ENCODE measurements at regions not wholly inside any gene's neighbourhood (a gene's known extent, or its start where the extent isn't known, plus 50 kb on each side); places are given as distances from the start of the nearest gene placed in this dataset.
A peak's percentile ranks its signal among the peaks of the same experiment; 100 is the strongest.

GRCh38 chr1:101147381-101147780 is 89.4 kb upstream of the S1PR1 start:
- Histone ChIP-seq H3K27ac (no peak overlapping the region), H3K4me3 (no peak overlapping the region), H3K36me3 (no peaks in the 10 kb centered on the region), H3K4me1 (ENCODE audit: low read depth) (peaks cover 8% of the 10 kb centered on the region), H3K27me3 (no peaks in the 10 kb centered on the region), H3K9me3 (ENCODE audit: low read depth) (no peaks in the 10 kb centered on the region)
- TF ChIP-seq CTCF (IDR thresholded peaks at IDR 0.05; ENCODE audit: low read depth, low read length): no peak
- no peak for DNase-seq (ENCODE audit: low read depth in 1 of 2, low spot score in 1 of 2)

GRCh38 chr1:101145449-101145820 is 91.4 kb upstream of the S1PR1 start:
- H3K27me3 ChIP-seq: no peaks in the 10 kb centered on the region
- H3K4me3 ChIP-seq: no peak overlapping the region
- DNase-seq (ENCODE audit: low read depth in 1 of 2, low spot score in 1 of 2): peak in 1 of 2 donors; percentile 38
- peaks cover 8% of the 10 kb centered on the region for H3K4me1 ChIP-seq (ENCODE audit: low read depth)
- H3K36me3 ChIP-seq: no peaks in the 10 kb centered on the region
- no peak for TF ChIP-seq CTCF (IDR thresholded peaks at IDR 0.05; ENCODE audit: low read depth, low read length)
- no peak overlapping the region for H3K27ac ChIP-seq
- no peaks in the 10 kb centered on the region for H3K9me3 ChIP-seq (ENCODE audit: low read depth)

DNA sequence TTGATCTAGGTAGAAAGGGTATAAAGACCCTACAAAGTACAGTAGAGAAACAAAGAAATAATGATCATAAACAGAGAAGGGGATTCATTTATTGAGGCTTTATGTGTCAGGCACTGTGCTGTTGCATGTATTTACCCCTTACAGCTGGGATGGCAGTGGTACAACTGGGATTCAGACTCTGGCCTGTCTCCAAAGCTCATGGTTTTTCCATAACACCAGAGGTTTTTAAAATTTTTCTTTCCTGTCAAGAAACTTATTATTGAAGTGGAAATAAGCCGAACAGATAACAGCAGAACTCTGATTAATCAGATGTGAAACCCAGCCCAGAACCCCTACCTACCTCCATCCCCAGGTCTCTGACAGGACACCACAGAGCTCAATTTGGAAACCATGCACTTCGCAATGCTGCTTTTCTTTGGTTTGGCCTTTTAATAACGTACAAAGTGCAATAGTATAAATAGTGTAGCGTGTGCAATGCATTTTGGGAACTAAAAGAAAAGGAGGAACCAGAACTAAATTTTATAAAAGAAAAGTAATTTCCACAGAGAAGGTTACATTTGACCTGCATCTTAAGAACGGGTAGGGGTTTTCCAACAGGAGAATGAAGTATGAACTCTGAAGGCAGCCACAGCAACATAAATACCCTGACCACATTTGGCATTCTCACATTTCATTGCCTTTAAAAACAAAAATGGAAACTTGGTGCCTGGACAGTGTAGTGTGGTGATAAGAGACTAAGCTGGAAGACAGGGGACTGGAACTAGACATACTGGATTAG is 92.0 kb upstream of the S1PR1 start:
- Histone ChIP-seq H3K27ac (no peak overlapping the region), H3K4me1 (ENCODE audit: low read depth) (peaks cover 11% of the 10 kb centered on the region), H3K9me3 (ENCODE audit: low read depth) (no peaks in the 10 kb centered on the region), H3K27me3 (no peaks in the 10 kb centered on the region), H3K4me3 (no peak overlapping the region), H3K36me3 (no peaks in the 10 kb centered on the region)
- TF ChIP-seq CTCF (IDR thresholded peaks at IDR 0.05; ENCODE audit: low read depth, low read length): no peak
- no peak for DNase-seq (ENCODE audit: low read depth in 1 of 2, low spot score in 1 of 2)

DNA sequence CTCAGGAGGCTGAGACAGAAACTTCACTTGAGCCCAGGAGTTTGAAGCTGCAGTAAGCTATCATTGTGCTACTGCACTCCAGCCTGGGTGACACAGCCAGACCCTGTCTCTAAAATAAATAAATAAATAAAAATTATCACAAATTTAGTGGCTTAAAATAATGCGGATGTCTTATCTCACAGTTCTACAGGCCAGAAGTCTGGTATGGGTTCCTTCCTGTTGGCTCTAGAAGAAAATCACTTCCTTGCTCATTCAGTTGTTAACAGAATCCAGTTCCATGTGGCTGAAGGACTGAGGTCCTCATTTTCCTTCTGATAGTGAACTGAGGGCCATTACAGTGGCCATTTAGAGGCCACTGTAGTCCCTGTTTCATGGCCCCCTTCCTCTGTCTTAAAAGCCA is 94.6 kb upstream of the S1PR1 start:
- no peaks in the 10 kb centered on the region for H3K27me3 ChIP-seq
- no peaks in the 10 kb centered on the region for H3K9me3 ChIP-seq (ENCODE audit: low read depth)
- TF ChIP-seq CTCF (IDR thresholded peaks at IDR 0.05; ENCODE audit: low read depth, low read length): no peak
- H3K4me3 ChIP-seq: no peak overlapping the region
- no peaks in the 10 kb centered on the region for H3K36me3 ChIP-seq
- DNase-seq (ENCODE audit: low read depth in 1 of 2, low spot score in 1 of 2): no peak
- H3K4me1 ChIP-seq (ENCODE audit: low read depth): peaks cover 8% of the 10 kb centered on the region
- no peak overlapping the region for H3K27ac ChIP-seq

GRCh38 chr1:101141376-101141775 is 95.4 kb upstream of the S1PR1 start:
- Histone ChIP-seq H3K4me1 (ENCODE audit: low read depth) (peaks cover 17% of the 10 kb centered on the region), H3K27me3 (no peaks in the 10 kb centered on the region), H3K4me3 (no peak overlapping the region), H3K36me3 (no peaks in the 10 kb centered on the region), H3K9me3 (ENCODE audit: low read depth) (no peaks in the 10 kb centered on the region), H3K27ac (no peak overlapping the region)
- DNase-seq (ENCODE audit: low read depth in 1 of 2, low spot score in 1 of 2): no peak
- no peak for TF ChIP-seq CTCF (IDR thresholded peaks at IDR 0.05; ENCODE audit: low read depth, low read length)

Measured in cardiac muscle cell (in vitro differentiated cells and primary cell).